ENCODE measurements at regions not wholly inside any gene's neighbourhood (a gene's known extent, or its start where the extent isn't known, plus 50 kb on each side); places are given as distances from the start of the nearest gene placed in this dataset.

- ChIA-PET POLR2A (no interaction called here), CTCF (no interaction called here)
- DNase-seq (ENCODE audit: extremely low spot score): no peak
- no peak for TF ChIP-seq CTBP1 (IDR thresholded peaks at IDR 0.05; ENCODE audit: borderline replicate concordance)
- TF ChIP-seq BHLHE40 (IDR thresholded peaks at IDR 0.05; ENCODE audit: borderline replicate concordance): no peak
- no peak for TF ChIP-seq FOXK2 (IDR thresholded peaks at IDR 0.05)
- no peak for TF ChIP-seq L3MBTL2 (conservative IDR thresholded peaks at IDR 0.05)
- TF ChIP-seq ELF4 (IDR thresholded peaks at IDR 0.05): no peak
- no peak for TF ChIP-seq ZNF384 (IDR thresholded peaks at IDR 0.05)
- TF ChIP-seq ARNT (IDR thresholded peaks at IDR 0.05): no peak
- no peak for TF ChIP-seq TARDBP (IDR thresholded peaks at IDR 0.05)
- TF ChIP-seq SP1 (IDR thresholded peaks at IDR 0.05): no peak
- no peak for TF ChIP-seq PKNOX1 (IDR thresholded peaks at IDR 0.05)
- TF ChIP-seq SUZ12 (IDR thresholded peaks at IDR 0.05): no peak
- TF ChIP-seq NFRKB (IDR thresholded peaks at IDR 0.05): no peak
- TF ChIP-seq LEF1 (IDR thresholded peaks at IDR 0.05; ENCODE audit: borderline replicate concordance): no peak
- TF ChIP-seq HDGF (IDR thresholded peaks at IDR 0.05; ENCODE audit: borderline replicate concordance): no peak
- TF ChIP-seq FOXM1 (IDR thresholded peaks at IDR 0.05; ENCODE audit: borderline replicate concordance): no peak
- TF ChIP-seq FOXA1 (IDR thresholded peaks at IDR 0.05): no peak
These were observed 372.9 kb downstream of the STIM2 start for GRCh38 chr4:27233531-27233930.

GRCh38 chr4:27234306-27234899 lies 373.8 kb downstream of the STIM2 start:
- no peak for DNase-seq (ENCODE audit: extremely low spot score)
- ChIA-PET POLR2A (no interaction called here), CTCF (no interaction called here)
- TF ChIP-seq ZNF384 (IDR thresholded peaks at IDR 0.05) (no peak), ELF4 (IDR thresholded peaks at IDR 0.05) (no peak), FOXK2 (IDR thresholded peaks at IDR 0.05) (no peak), LEF1 (IDR thresholded peaks at IDR 0.05; ENCODE audit: borderline replicate concordance) (no peak), SP1 (IDR thresholded peaks at IDR 0.05) (no peak), FOXA1 (IDR thresholded peaks at IDR 0.05) (no peak), ARNT (IDR thresholded peaks at IDR 0.05) (no peak), HDGF (IDR thresholded peaks at IDR 0.05; ENCODE audit: borderline replicate concordance) (no peak), FOXM1 (IDR thresholded peaks at IDR 0.05; ENCODE audit: borderline replicate concordance) (no peak)

GRCh38 chr4:27239641-27240040 lies 379.0 kb downstream of the STIM2 start:
- DNase-seq (ENCODE audit: extremely low spot score): no peak
- POLR2A ChIA-PET: no interaction called here

GRCh38 chr4:27242217-27242616 lies 381.6 kb downstream of the STIM2 start:
- POLR2A ChIA-PET: no interaction called here

More at GRCh38 chr4:27239641-27240040, 379.0 kb downstream of the STIM2 start:
- CTCF ChIA-PET: no interaction called here
- TF ChIP-seq ARNT (IDR thresholded peaks at IDR 0.05) (no peak), FOXM1 (IDR thresholded peaks at IDR 0.05; ENCODE audit: borderline replicate concordance) (no peak), NFRKB (IDR thresholded peaks at IDR 0.05) (no peak), CTBP1 (IDR thresholded peaks at IDR 0.05; ENCODE audit: borderline replicate concordance) (no peak), PKNOX1 (IDR thresholded peaks at IDR 0.05) (no peak), L3MBTL2 (conservative IDR thresholded peaks at IDR 0.05) (no peak), FOXA1 (IDR thresholded peaks at IDR 0.05) (no peak)

GRCh38 chr4:27245216-27245615 lies 384.6 kb downstream of the STIM2 start:
- ChIA-PET CTCF (no interaction called here), POLR2A (no interaction called here)
- TF ChIP-seq HDGF (IDR thresholded peaks at IDR 0.05; ENCODE audit: borderline replicate concordance) (no peak), NFRKB (IDR thresholded peaks at IDR 0.05) (no peak), ELF4 (IDR thresholded peaks at IDR 0.05) (no peak), FOXM1 (IDR thresholded peaks at IDR 0.05; ENCODE audit: borderline replicate concordance) (no peak), TARDBP (IDR thresholded peaks at IDR 0.05) (no peak), ZNF384 (IDR thresholded peaks at IDR 0.05) (no peak), BHLHE40 (IDR thresholded peaks at IDR 0.05; ENCODE audit: borderline replicate concordance) (no peak), SP1 (IDR thresholded peaks at IDR 0.05) (no peak), ARNT (IDR thresholded peaks at IDR 0.05) (no peak)
- DNase-seq (ENCODE audit: extremely low spot score): no peak

More at GRCh38 chr4:27242217-27242616, 381.6 kb downstream of the STIM2 start:
- DNase-seq (ENCODE audit: extremely low spot score): no peak
- no peak for TF ChIP-seq FOXK2 (IDR thresholded peaks at IDR 0.05)
- TF ChIP-seq PKNOX1 (IDR thresholded peaks at IDR 0.05): no peak
- TF ChIP-seq FOXA1 (IDR thresholded peaks at IDR 0.05): no peak
- no peak for TF ChIP-seq ZNF384 (IDR thresholded peaks at IDR 0.05)
- TF ChIP-seq SP1 (IDR thresholded peaks at IDR 0.05): no peak
- TF ChIP-seq ARNT (IDR thresholded peaks at IDR 0.05): no peak
- CTCF ChIA-PET: no interaction called here

- CTCF ChIA-PET: no interaction called here
- TF ChIP-seq FOXM1 (IDR thresholded peaks at IDR 0.05; ENCODE audit: borderline replicate concordance): no peak
- no peak for TF ChIP-seq SP1 (IDR thresholded peaks at IDR 0.05)
- no peak for TF ChIP-seq SUZ12 (IDR thresholded peaks at IDR 0.05)
- no peak for TF ChIP-seq TARDBP (IDR thresholded peaks at IDR 0.05)
- POLR2A ChIA-PET: no interaction called here
- DNase-seq (ENCODE audit: extremely low spot score): no peak
These were observed 388.2 kb downstream of the STIM2 start for GRCh38 chr4:27248829-27249228.

- ChIA-PET POLR2A (no interaction called here), CTCF (interaction anchor here (0.6 kb wide), 1 partner anchor 15 kb away, joined by 5 read pairs; no protein-coding TSS in a partner anchor)
- TF ChIP-seq FOXA1 (IDR thresholded peaks at IDR 0.05): no peak
- no peak for TF ChIP-seq FOXM1 (IDR thresholded peaks at IDR 0.05; ENCODE audit: borderline replicate concordance)
- DNase-seq (ENCODE audit: extremely low spot score): no peak
These were observed 391.1 kb downstream of the STIM2 start for GRCh38 chr4:27251771-27252170.

Measured in HEK293T (cell line).